Astrocyte of the cerebellum (primary cell): ENCODE measurements at regions not wholly inside any gene's neighbourhood (a gene's known extent, or its start where the extent isn't known, plus 50 kb on each side); places are given as distances from the start of the nearest gene placed in this dataset.
"Not testable (repeated sequence)": the region's sequence is repeated elsewhere in the genome, so short reads cannot be mapped to it uniquely, and the experiment has no call there.

Experiments used
- DNase-seq: peaks from one replicate; pipeline ENCODE4 v3.0.0-alpha.2; 2011; ENCODE audit warnings: low read depth
- H3K4me3 ChIP-seq: 2 replicates; pipeline ENCODE4 v1.5.1; 2011; ENCODE audit warnings: mild to moderate bottlenecking, low read depth, low read length, moderate library complexity
- CTCF ChIP-seq: IDR thresholded peaks from 2 replicates; pipeline ENCODE4 v1.5.1; 2012; ENCODE audit warnings: low read length, low read depth, moderate library complexity, mild to moderate bottlenecking; ENCODE audit errors: missing control alignments
- in situ Hi-C: cut with HindIII; loops from 2 replicates; pipeline ENCODE4 v1.10.0; 2017; ENCODE audit warnings: low sequenced_read_pairs

GRCh38 chr15:69704700-69705099 lies 252.1 kb downstream of the RPLP1 start:
- DNase-seq, result no peak
- in situ Hi-C loops, result no loop called here
- no peak for TF ChIP-seq CTCF
- H3K4me3 ChIP-seq, result no peak overlapping the region

DNA sequence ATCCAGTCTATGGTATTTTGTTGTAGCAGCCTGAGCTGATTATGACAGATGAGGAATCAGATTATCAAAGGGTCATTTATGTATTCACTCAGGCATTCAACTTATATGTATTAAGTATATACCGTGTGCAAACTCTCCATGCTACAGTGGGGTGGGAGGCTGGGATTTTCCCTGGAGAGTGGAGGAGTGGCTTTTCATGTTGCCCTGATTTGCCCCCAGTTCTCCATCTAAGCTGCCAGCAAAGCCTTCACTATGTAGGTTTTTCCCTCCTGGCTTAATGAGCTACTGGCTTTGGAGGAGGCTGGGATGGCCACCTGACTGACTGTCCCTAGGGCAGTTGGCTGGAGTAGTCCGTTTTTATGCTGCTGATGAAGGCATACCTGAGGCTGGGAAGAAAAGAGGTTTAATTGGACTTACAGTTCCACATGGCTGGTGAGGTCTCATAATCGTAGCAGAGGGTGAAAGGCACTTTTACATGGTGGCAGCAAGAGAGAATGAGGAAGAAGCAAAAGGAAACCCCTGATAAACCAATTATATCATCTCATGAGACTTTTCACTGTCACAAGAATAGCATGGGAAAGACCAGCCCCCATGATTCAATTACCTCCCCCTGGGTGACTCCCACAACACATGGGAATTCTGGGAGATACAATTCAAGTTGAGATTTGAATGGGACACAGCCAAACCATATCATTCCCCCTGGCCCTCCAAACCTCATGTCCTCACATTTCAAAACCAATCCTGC lies 253.9 kb downstream of the RPLP1 start:
- in situ Hi-C loops, result no loop called here
- no peak for DNase-seq
- no peak for TF ChIP-seq CTCF
- no peak overlapping the region for H3K4me3 ChIP-seq

GRCh38 chr15:69707241-69707640 lies 254.6 kb downstream of the RPLP1 start:
- DNase-seq, in situ Hi-C loops, H3K4me3 ChIP-seq: not testable (repeated sequence)

GRCh38 chr15:69708436-69709122 lies 256.0 kb downstream of the RPLP1 start:
- DNase-seq, H3K4me3 ChIP-seq, in situ Hi-C loops: not testable (repeated sequence)

- no peak for DNase-seq
- TF ChIP-seq CTCF, result no peak
- H3K4me3 ChIP-seq, result no peak overlapping the region
- in situ Hi-C loops, result no loop called here
Measured at GRCh38 chr15:69712991-69713390, 260.4 kb downstream of the RPLP1 start.

DNA sequence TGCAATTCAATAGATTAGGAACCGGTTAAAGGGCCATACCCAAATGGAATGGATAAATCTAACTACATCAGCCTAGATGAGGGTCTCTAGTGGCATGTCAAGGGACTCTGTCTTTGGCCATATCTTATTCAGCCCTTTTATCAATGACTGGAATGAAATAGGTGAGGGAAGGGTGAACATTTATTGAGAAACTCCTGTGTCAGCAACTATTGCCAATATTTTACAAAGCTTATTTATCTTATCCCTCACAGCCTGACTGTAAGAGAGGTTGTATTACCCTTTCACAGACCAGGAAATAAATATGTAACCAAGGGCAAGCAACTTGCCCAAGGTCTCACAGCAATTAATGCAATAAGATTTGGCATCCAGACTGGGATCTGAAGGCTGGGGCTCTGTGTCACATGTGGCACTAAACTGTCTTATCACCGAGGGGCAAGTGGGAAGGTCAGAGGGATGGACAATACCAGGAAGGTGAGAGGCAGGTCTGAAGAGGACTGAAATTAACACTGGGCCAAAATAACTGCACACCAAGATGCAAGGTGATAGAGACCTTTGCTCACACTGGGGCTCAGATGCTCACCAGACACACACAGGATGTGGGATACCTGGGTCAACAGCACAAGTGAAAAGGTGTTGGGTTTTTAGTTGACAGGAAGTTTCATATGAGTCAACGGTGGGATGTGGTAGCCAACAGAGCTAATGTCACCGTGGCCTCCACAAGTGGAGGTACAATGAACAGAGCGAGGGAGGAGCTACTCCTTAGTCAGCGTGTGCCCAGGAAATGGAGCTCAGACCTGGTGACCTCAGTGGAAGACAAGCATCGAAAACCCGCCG lies 261.3 kb downstream of the RPLP1 start:
- DNase-seq, result no peak
- in situ Hi-C loops, result no loop called here
- no peak overlapping the region for H3K4me3 ChIP-seq
- TF ChIP-seq CTCF, result no peak

GRCh38 chr15:69715210-69715609 lies 262.6 kb downstream of the RPLP1 start:
- no peak for TF ChIP-seq CTCF
- in situ Hi-C loops, result no loop called here
- no peak overlapping the region for H3K4me3 ChIP-seq
- no peak for DNase-seq
